GM20431 (cell line): ENCODE measurements at regions not wholly inside any gene's neighbourhood (a gene's known extent, or its start where the extent isn't known, plus 50 kb on each side); places are given as distances from the start of the nearest gene placed in this dataset.

Experiments used
- in situ Hi-C: fragments of 300-500 bp; cut with MseI, MboI; formaldehyde crosslinking; loops from one replicate; pipeline ENCODE4 v1.15.0; 2020; ENCODE audit warnings: low sequenced_read_pairs; ENCODE audit not compliant: unreplicated experiment

- in situ Hi-C loops, result loop anchor here (25.0 kb wide), 1 partner anchor 199 kb away; no protein-coding TSS in a partner anchor
These were observed 175.0 kb upstream of the NCAM1 start for GRCh38 chr11:112786196-112786595.

- in situ Hi-C loops, result loop anchor here (25.0 kb wide), 1 partner anchor 200 kb away; no protein-coding TSS in a partner anchor
These were observed 174.2 kb upstream of the NCAM1 start for GRCh38 chr11:112786886-112787530.

- in situ Hi-C loops, result loop anchor here (25.0 kb wide), 1 partner anchor 202 kb away; no protein-coding TSS in a partner anchor
These were observed 171.7 kb upstream of the NCAM1 start for GRCh38 chr11:112789481-112789880.

- in situ Hi-C loops, result loop anchor here (25.0 kb wide), 1 partner anchor 203 kb away; no protein-coding TSS in a partner anchor
These were observed 170.9 kb upstream of the NCAM1 start for GRCh38 chr11:112790286-112790685.

- in situ Hi-C loops, result loop anchor here (25.0 kb wide), 1 partner anchor 205 kb away; no protein-coding TSS in a partner anchor
These were observed 169.2 kb upstream of the NCAM1 start for GRCh38 chr11:112792070-112792469.

GRCh38 chr11:112793416-112793815 lies 167.8 kb upstream of the NCAM1 start:
- in situ Hi-C loops, result loop anchor here (25.0 kb wide), 1 partner anchor 206 kb away; no protein-coding TSS in a partner anchor

GRCh38 chr11:112794331-112794846 lies 166.8 kb upstream of the NCAM1 start:
- in situ Hi-C loops, result loop anchor here (25.0 kb wide), 1 partner anchor 207 kb away; no protein-coding TSS in a partner anchor

GRCh38 chr11:112795142-112795815 lies 165.9 kb upstream of the NCAM1 start:
- in situ Hi-C loops, result loop anchor here (25.0 kb wide), 1 partner anchor 208 kb away; no protein-coding TSS in a partner anchor

- in situ Hi-C loops, result loop anchor here (25.0 kb wide), 1 partner anchor 209 kb away; no protein-coding TSS in a partner anchor
These were observed 165.1 kb upstream of the NCAM1 start for GRCh38 chr11:112795911-112796649.

- in situ Hi-C loops, result loop anchor here (25.0 kb wide), 1 partner anchor 210 kb away; no protein-coding TSS in a partner anchor
These were observed 164.1 kb upstream of the NCAM1 start for GRCh38 chr11:112797092-112797491.

- in situ Hi-C loops, result loop anchor here (25.0 kb wide), 1 partner anchor 210 kb away; no protein-coding TSS in a partner anchor
These were observed 163.4 kb upstream of the NCAM1 start for GRCh38 chr11:112797648-112798293.

GRCh38 chr11:112801025-112801816 lies 160.0 kb upstream of the NCAM1 start:
- in situ Hi-C loops, result no loop called here

- in situ Hi-C loops, result no loop called here
These were observed 159.5 kb upstream of the NCAM1 start for GRCh38 chr11:112801817-112802088.

GRCh38 chr11:112805658-112806057 lies 155.6 kb upstream of the NCAM1 start:
- in situ Hi-C loops, result no loop called here

- in situ Hi-C loops, result no loop called here
These were observed 155.0 kb upstream of the NCAM1 start for GRCh38 chr11:112806256-112806655.

GRCh38 chr11:112806876-112807275 lies 154.3 kb upstream of the NCAM1 start:
- in situ Hi-C loops, result no loop called here

- in situ Hi-C loops, result no loop called here
These were observed 151.8 kb upstream of the NCAM1 start for GRCh38 chr11:112809429-112809828.

- in situ Hi-C loops, result no loop called here
These were observed 150.3 kb upstream of the NCAM1 start for GRCh38 chr11:112810951-112811350.

- in situ Hi-C loops, result no loop called here
These were observed 149.4 kb upstream of the NCAM1 start for GRCh38 chr11:112811783-112812182.
